Activated CD4-positive, alpha-beta T cell treated with anti-CD3 and anti-CD28 coated beads for 36 hours (primary cell): ENCODE measurements at regions not wholly inside any gene's neighbourhood (a gene's known extent, or its start where the extent isn't known, plus 50 kb on each side); places are given as distances from the start of the nearest gene placed in this dataset.

Experiments
- ATAC-seq: fragments of 200-7000 bp; cut with Tn5 transposase; one replicate; pipeline ENCODE4 v1.10.0; 2021; ENCODE audit warnings: mild to moderate bottlenecking, moderate library complexity
- CTCF ChIA-PET: fragments of 350-600 bp; sonication (Branson Sonifier 250); formaldehyde crosslinking; loops from one replicate; lab custom pipeline; 2021; ENCODE audit warnings: antibody characterized with exemption; lab: Charles Lee
- POLR2A ChIA-PET: fragments of 350-600 bp; sonication (Branson Sonifier 250); formaldehyde crosslinking; loops from one replicate; lab custom pipeline; 2021; ENCODE audit warnings: antibody characterized with exemption, inconsistent platforms; lab: Charles Lee
- DNase-seq: peaks from one replicate; pipeline ENCODE4 v3.0.0-alpha.2; 2020
- H3K27ac Mint-ChIP-seq: one replicate; pipeline ENCODE4 v1.8.0; 2021; ENCODE audit warnings: mixed read lengths
- H3K27me3 Mint-ChIP-seq: one replicate; pipeline ENCODE4 v1.8.0; 2021; ENCODE audit warnings: mixed read lengths
- H3K36me3 Mint-ChIP-seq: one replicate; pipeline ENCODE4 v1.8.0; 2021; ENCODE audit warnings: low read depth, mixed read lengths
- H3K4me1 Mint-ChIP-seq: one replicate; pipeline ENCODE4 v1.8.0; 2021; ENCODE audit warnings: mixed read lengths
- H3K4me3 Mint-ChIP-seq: one replicate; pipeline ENCODE4 v1.8.0; 2021; ENCODE audit warnings: mild to moderate bottlenecking, moderate library complexity, mixed read lengths
- H3K9me3 Mint-ChIP-seq: one replicate; pipeline ENCODE4 v1.8.0; 2021; ENCODE audit warnings: low read depth, mixed read lengths
- intact Hi-C, 2 experiments: fragments of 100-400 bp; cut with DNase I in 1 of 2; cut with micrococcal nuclease in 1 of 2; formaldehyde crosslinking; loops; one replicate each; pipeline versions ENCODE4 v1.14.2 to v1.15.1; 2022 to 2024; cut with DNase I, micrococcal nuclease

GRCh38 chr6:41429506-41430504 is 94.4 kb downstream of the NCR2 start:
- DNase-seq (no peak), ATAC-seq (no peak)
- intact Hi-C loops: loop anchor here (5.0 to 10.0 kb wide), 2 partner anchors 102 to 255 kb away; no protein-coding TSS in a partner anchor
- no peak overlapping the region for H3K4me3 Mint-ChIP-seq
- no peaks in the 10 kb centered on the region for H3K36me3 Mint-ChIP-seq
- ChIA-PET CTCF (interaction anchor here (0.6 kb wide), 1 partner anchor 108 kb away, joined by 3 read pairs; no protein-coding TSS in a partner anchor), POLR2A (no interaction called here)
- no peaks in the 10 kb centered on the region for H3K9me3 Mint-ChIP-seq
- H3K4me1 Mint-ChIP-seq: peaks cover 18% of the 10 kb centered on the region
- H3K27ac Mint-ChIP-seq: no peak overlapping the region
- H3K27me3 Mint-ChIP-seq: peaks cover 30% of the 10 kb centered on the region

GRCh38 chr6:41430875-41431274 is 95.5 kb downstream of the NCR2 start:
- ATAC-seq: no peak
- CTCF ChIA-PET: interaction anchor here (1.1 kb wide), 1 partner anchor 10 kb away, joined by 3 read pairs; no protein-coding TSS in a partner anchor

GRCh38 chr6:41432280-41432679 is 96.9 kb downstream of the NCR2 start:
- Mint-ChIP-seq H3K4me3 (no peak overlapping the region), H3K27ac (no peak overlapping the region), H3K4me1 (peaks cover 14% of the 10 kb centered on the region), H3K27me3 (peaks cover 24% of the 10 kb centered on the region), H3K9me3 (no peaks in the 10 kb centered on the region), H3K36me3 (no peaks in the 10 kb centered on the region)
- ATAC-seq (no peak), DNase-seq (no peak)
- intact Hi-C loops: no loop called here
- POLR2A ChIA-PET: no interaction called here
- CTCF ChIA-PET: interaction anchor here (1.6 kb wide), 1 partner anchor 51 kb away, joined by 3 read pairs; no protein-coding TSS in a partner anchor

More at GRCh38 chr6:41430875-41431274, 95.5 kb downstream of the NCR2 start:
- DNase-seq: no peak
- peaks cover 30% of the 10 kb centered on the region for H3K27me3 Mint-ChIP-seq
- no peak overlapping the region for H3K27ac Mint-ChIP-seq
- H3K4me1 Mint-ChIP-seq: peaks cover 18% of the 10 kb centered on the region
- H3K36me3 Mint-ChIP-seq: no peaks in the 10 kb centered on the region
- no peaks in the 10 kb centered on the region for H3K9me3 Mint-ChIP-seq
- POLR2A ChIA-PET: interaction anchor here (0.7 kb wide), 1 partner anchor 144 kb away, joined by 3 read pairs; no protein-coding TSS in a partner anchor
- H3K4me3 Mint-ChIP-seq: no peak overlapping the region
- intact Hi-C loops: no loop called here

GRCh38 chr6:41434803-41435481 is 99.5 kb downstream of the NCR2 start:
- CTCF ChIA-PET: interaction anchor here (0.9 kb wide), 1 partner anchor 10 kb away, joined by 4 read pairs; no protein-coding TSS in a partner anchor
- ATAC-seq (no peak), DNase-seq (no peak)
- POLR2A ChIA-PET: no interaction called here
- intact Hi-C loops: no loop called here
- Mint-ChIP-seq H3K4me1 (peaks cover 8% of the 10 kb centered on the region), H3K27ac (no peak overlapping the region), H3K36me3 (no peaks in the 10 kb centered on the region), H3K4me3 (no peak overlapping the region), H3K27me3 (peaks cover 12% of the 10 kb centered on the region), H3K9me3 (no peaks in the 10 kb centered on the region)

DNA sequence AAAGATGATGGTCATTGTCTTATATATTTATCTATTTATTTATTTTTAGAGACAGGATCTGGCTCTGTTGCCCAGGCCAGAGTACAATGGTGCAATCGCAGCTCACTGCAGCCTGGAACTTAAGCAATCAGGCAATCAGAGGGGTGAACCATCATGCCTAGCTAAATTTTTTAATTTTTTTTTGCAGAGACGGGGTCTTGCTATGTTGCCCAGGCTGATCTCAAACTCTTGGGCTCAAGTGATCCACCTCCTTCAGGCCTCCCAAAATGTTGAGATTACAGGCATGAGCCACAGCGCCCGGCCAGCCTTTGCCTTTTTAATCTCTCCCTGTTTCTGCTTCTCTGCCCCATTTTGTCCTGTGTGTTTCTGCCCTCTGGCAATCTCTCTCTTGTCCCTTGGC is 102.2 kb downstream of the NCR2 start:
- DNase-seq: no peak
- Mint-ChIP-seq H3K9me3 (no peaks in the 10 kb centered on the region), H3K27me3 (no peaks in the 10 kb centered on the region), H3K27ac (no peak overlapping the region), H3K36me3 (no peaks in the 10 kb centered on the region), H3K4me3 (no peak overlapping the region), H3K4me1 (peaks cover 28% of the 10 kb centered on the region)
- intact Hi-C loops: no loop called here
- POLR2A ChIA-PET: no interaction called here
- ATAC-seq: no peak
- CTCF ChIA-PET: interaction anchor here (0.8 kb wide), 1 partner anchor 13 kb away, joined by 3 read pairs; no protein-coding TSS in a partner anchor

DNA sequence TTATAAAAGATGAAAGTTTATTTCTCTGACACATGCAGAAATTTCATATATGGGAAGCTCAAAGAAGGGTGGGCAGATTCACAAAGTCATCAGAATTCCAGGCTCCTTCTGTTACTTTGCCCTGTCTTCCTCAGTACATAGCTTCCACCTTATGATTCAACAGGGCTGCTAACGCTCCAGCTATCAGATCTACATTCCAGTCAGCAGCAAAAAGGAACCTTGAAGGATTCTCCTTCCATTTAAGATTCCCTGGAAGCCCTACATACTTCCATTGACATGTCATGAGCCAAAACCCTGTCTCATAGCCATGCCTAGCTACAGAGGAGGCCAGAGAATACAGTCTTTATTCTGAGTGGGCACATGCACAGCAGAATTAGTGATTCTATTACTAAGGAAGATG is 103.3 kb downstream of the NCR2 start:
- H3K27ac Mint-ChIP-seq: no peak overlapping the region
- no peak for ATAC-seq
- peaks cover 30% of the 10 kb centered on the region for H3K4me1 Mint-ChIP-seq
- ChIA-PET POLR2A (no interaction called here), CTCF (interaction anchor here (0.7 to 1.6 kb wide), 3 partner anchors 10 to 231 kb away, joined by 3 to 9 read pairs (median 4); no protein-coding TSS in a partner anchor)
- intact Hi-C loops: no loop called here
- no peak overlapping the region for H3K4me3 Mint-ChIP-seq
- H3K27me3 Mint-ChIP-seq: peaks cover 2% of the 10 kb centered on the region
- H3K36me3 Mint-ChIP-seq: no peaks in the 10 kb centered on the region
- no peak for DNase-seq
- no peaks in the 10 kb centered on the region for H3K9me3 Mint-ChIP-seq

DNA sequence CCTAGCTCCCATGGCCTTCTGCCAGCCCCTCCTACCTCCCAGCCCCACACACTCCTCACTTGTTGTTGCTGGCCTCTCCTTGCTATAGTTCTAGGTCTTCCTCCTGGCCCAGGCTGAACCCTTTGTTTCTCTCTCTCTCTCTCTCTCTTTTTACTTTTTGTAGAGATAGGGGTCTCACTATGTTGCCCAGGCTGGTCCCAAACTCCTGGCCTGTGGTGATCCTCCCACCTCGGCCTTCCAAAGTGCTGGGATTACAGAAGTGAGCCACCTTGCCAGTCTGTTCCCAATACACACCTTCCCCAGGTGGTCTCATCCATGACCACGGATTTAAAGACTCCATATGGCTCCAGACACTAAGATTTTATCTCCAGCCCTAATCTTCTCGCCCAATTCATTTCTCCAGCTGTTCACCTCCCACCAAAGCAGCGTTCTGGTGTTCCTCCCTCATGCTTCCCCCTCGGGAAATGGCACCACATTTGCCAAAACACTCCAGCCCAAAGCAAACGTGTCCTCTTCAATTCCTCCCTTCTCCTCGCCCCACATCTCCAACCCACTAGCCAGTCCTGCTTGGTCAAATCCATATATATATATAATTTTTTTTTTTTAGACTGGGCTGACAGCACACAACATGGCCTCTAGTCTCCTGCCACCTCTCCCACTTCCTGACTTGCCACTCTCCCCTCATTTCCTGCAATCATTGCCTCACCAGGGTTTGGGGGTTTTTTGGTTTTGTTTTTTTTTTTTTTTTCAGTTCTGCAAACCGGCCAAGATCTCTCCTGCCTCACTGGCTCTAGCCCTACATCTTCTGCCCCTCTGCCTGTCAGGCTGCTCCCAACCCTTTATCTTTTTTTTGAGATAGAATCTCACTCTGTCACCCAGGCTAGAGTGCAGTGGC is 104.4 kb downstream of the NCR2 start:
- H3K36me3 Mint-ChIP-seq: no peaks in the 10 kb centered on the region
- ChIA-PET POLR2A (no interaction called here), CTCF (interaction anchor here (0.7 to 1.6 kb wide), 5 partner anchors 9 to 140 kb away, joined by 3 to 9 read pairs (median 3); no protein-coding TSS in a partner anchor)
- intact Hi-C loops: no loop called here
- peaks cover 8% of the 10 kb centered on the region for H3K27me3 Mint-ChIP-seq
- ATAC-seq (peak; percentile 83), DNase-seq (peak; percentile 42)
- no peaks in the 10 kb centered on the region for H3K9me3 Mint-ChIP-seq
- peak overlapping the region; percentile 65 for H3K27ac Mint-ChIP-seq
- H3K4me1 Mint-ChIP-seq: peaks cover 30% of the 10 kb centered on the region
- no peak overlapping the region for H3K4me3 Mint-ChIP-seq

GRCh38 chr6:41440958-41441357 is 105.2 kb upstream of the FOXP4 start:
- Mint-ChIP-seq H3K36me3 (no peaks in the 10 kb centered on the region), H3K4me1 (peaks cover 30% of the 10 kb centered on the region), H3K27me3 (peaks cover 8% of the 10 kb centered on the region), H3K27ac (peak overlapping the region; percentile 15), H3K9me3 (no peaks in the 10 kb centered on the region), H3K4me3 (no peak overlapping the region)
- intact Hi-C loops: no loop called here
- ChIA-PET CTCF (interaction anchor here (1.0 kb wide), 2 partner anchors 10 to 16 kb away, joined by 3 to 6 read pairs; no protein-coding TSS in a partner anchor), POLR2A (no interaction called here)
- ATAC-seq (no peak), DNase-seq (no peak)

GRCh38 chr6:41441598-41442351 is 104.4 kb upstream of the FOXP4 start:
- Mint-ChIP-seq H3K9me3 (no peaks in the 10 kb centered on the region), H3K27me3 (peaks cover 8% of the 10 kb centered on the region), H3K36me3 (no peaks in the 10 kb centered on the region), H3K27ac (peak overlapping the region; percentile 2), H3K4me3 (no peak overlapping the region), H3K4me1 (peaks cover 30% of the 10 kb centered on the region)
- DNase-seq: no peak
- POLR2A ChIA-PET: no interaction called here
- intact Hi-C loops: no loop called here
- ATAC-seq: no peak
- CTCF ChIA-PET: interaction anchor here (0.6 to 1.3 kb wide), 4 partner anchors 9 to 77 kb away, joined by 3 to 10 read pairs (median 5); no protein-coding TSS in a partner anchor

- Mint-ChIP-seq H3K27ac (no peak overlapping the region), H3K9me3 (no peaks in the 10 kb centered on the region), H3K4me1 (peaks cover 30% of the 10 kb centered on the region), H3K36me3 (no peaks in the 10 kb centered on the region), H3K27me3 (peaks cover 8% of the 10 kb centered on the region), H3K4me3 (no peak overlapping the region)
- ChIA-PET CTCF (interaction anchor here (0.8 to 1.3 kb wide), 5 partner anchors 9 to 78 kb away, joined by 3 to 10 read pairs (median 4); no protein-coding TSS in a partner anchor), POLR2A (no interaction called here)
- ATAC-seq (no peak), DNase-seq (no peak)
- intact Hi-C loops: no loop called here
These were observed 103.9 kb upstream of the FOXP4 start for GRCh38 chr6:41442352-41442672.
